ENCODE measurements at regions not wholly inside any gene's neighbourhood (a gene's known extent, or its start where the extent isn't known, plus 50 kb on each side); places are given as distances from the start of the nearest gene placed in this dataset.

- in situ Hi-C loops (cut with MboI; ENCODE audit: low pct_unique_long_range_greater_than_20kb, low sequenced_read_pairs), result no loop called here
- no peak for DNase-seq
These were observed 115.6 kb upstream of the SHH start for GRCh38 chr7:155927905-155928304.

- in situ Hi-C loops (cut with MboI; ENCODE audit: low pct_unique_long_range_greater_than_20kb, low sequenced_read_pairs), result no loop called here
These were observed 113.4 kb upstream of the SHH start for GRCh38 chr7:155925682-155926081.

GRCh38 chr7:155922067-155922816 lies 110.0 kb upstream of the SHH start:
- in situ Hi-C loops (cut with MboI; ENCODE audit: low pct_unique_long_range_greater_than_20kb, low sequenced_read_pairs), result no loop called here
- no peak for DNase-seq

More at GRCh38 chr7:155925682-155926081, 113.4 kb upstream of the SHH start:
- DNase-seq, result no peak

GRCh38 chr7:155921804-155922066 lies 109.5 kb upstream of the SHH start:
- no peak for DNase-seq
- in situ Hi-C loops (cut with MboI; ENCODE audit: low pct_unique_long_range_greater_than_20kb, low sequenced_read_pairs), result no loop called here

GRCh38 chr7:155921086-155921803 lies 109.0 kb upstream of the SHH start:
- in situ Hi-C loops (cut with MboI; ENCODE audit: low pct_unique_long_range_greater_than_20kb, low sequenced_read_pairs), result no loop called here
- no peak for DNase-seq

GRCh38 chr7:155920068-155920461 lies 107.8 kb upstream of the SHH start:
- in situ Hi-C loops (cut with MboI; ENCODE audit: low pct_unique_long_range_greater_than_20kb, low sequenced_read_pairs), result no loop called here

GRCh38 chr7:155919391-155920067 lies 107.3 kb upstream of the SHH start:
- no peak for DNase-seq
- in situ Hi-C loops (cut with MboI; ENCODE audit: low pct_unique_long_range_greater_than_20kb, low sequenced_read_pairs), result no loop called here

More at GRCh38 chr7:155920068-155920461, 107.8 kb upstream of the SHH start:
- DNase-seq, result no peak

- no peak for DNase-seq
These were observed 106.6 kb upstream of the SHH start for GRCh38 chr7:155918720-155919390.

GRCh38 chr7:155917836-155918430 lies 105.7 kb upstream of the SHH start:
- no peak for DNase-seq
- in situ Hi-C loops (cut with MboI; ENCODE audit: low pct_unique_long_range_greater_than_20kb, low sequenced_read_pairs), result no loop called here

More at GRCh38 chr7:155918720-155919390, 106.6 kb upstream of the SHH start:
- in situ Hi-C loops (cut with MboI; ENCODE audit: low pct_unique_long_range_greater_than_20kb, low sequenced_read_pairs), result no loop called here

GRCh38 chr7:155916926-155917655 lies 104.8 kb upstream of the SHH start:
- in situ Hi-C loops (cut with MboI; ENCODE audit: low pct_unique_long_range_greater_than_20kb, low sequenced_read_pairs), result no loop called here
- DNase-seq, result no peak

- no peak for DNase-seq
- in situ Hi-C loops (cut with MboI; ENCODE audit: low pct_unique_long_range_greater_than_20kb, low sequenced_read_pairs), result no loop called here
These were observed 102.1 kb upstream of the SHH start for GRCh38 chr7:155914341-155914740.

GRCh38 chr7:155913719-155914118 lies 101.5 kb upstream of the SHH start:
- DNase-seq, result no peak
- in situ Hi-C loops (cut with MboI; ENCODE audit: low pct_unique_long_range_greater_than_20kb, low sequenced_read_pairs), result no loop called here

- no peak for DNase-seq
- in situ Hi-C loops (cut with MboI; ENCODE audit: low pct_unique_long_range_greater_than_20kb, low sequenced_read_pairs), result no loop called here
These were observed 101.0 kb upstream of the SHH start for GRCh38 chr7:155913291-155913690.

- in situ Hi-C loops (cut with MboI; ENCODE audit: low pct_unique_long_range_greater_than_20kb, low sequenced_read_pairs), result no loop called here
- DNase-seq, result no peak
These were observed 99.3 kb upstream of the SHH start for GRCh38 chr7:155911471-155912105.

- no peak for DNase-seq
- in situ Hi-C loops (cut with MboI; ENCODE audit: low pct_unique_long_range_greater_than_20kb, low sequenced_read_pairs), result no loop called here
These were observed 96.1 kb upstream of the SHH start for GRCh38 chr7:155908385-155908784.

GRCh38 chr7:155907450-155908200 lies 95.4 kb upstream of the SHH start:
- DNase-seq, result no peak
- in situ Hi-C loops (cut with MboI; ENCODE audit: low pct_unique_long_range_greater_than_20kb, low sequenced_read_pairs), result no loop called here

- no peak for DNase-seq
- in situ Hi-C loops (cut with MboI; ENCODE audit: low pct_unique_long_range_greater_than_20kb, low sequenced_read_pairs), result no loop called here
These were observed 88.9 kb upstream of the SHH start for GRCh38 chr7:155901176-155901575.

GRCh38 chr7:155899596-155899995 lies 87.3 kb upstream of the SHH start:
- no peak for DNase-seq
- in situ Hi-C loops (cut with MboI; ENCODE audit: low pct_unique_long_range_greater_than_20kb, low sequenced_read_pairs), result no loop called here

Data from KBM-7 (cell line).